C1 segment of cervical spinal cord (tissue), 14 donors: ENCODE measurements at regions not wholly inside any gene's neighbourhood (a gene's known extent, or its start where the extent isn't known, plus 50 kb on each side); places are given as distances from the start of the nearest gene placed in this dataset.

Source experiments
- DNase-seq, 14 donors: peaks; one replicate each; lab custom pipeline; 2025; lab: John Stamatoyannopoulos, UW

DNA sequence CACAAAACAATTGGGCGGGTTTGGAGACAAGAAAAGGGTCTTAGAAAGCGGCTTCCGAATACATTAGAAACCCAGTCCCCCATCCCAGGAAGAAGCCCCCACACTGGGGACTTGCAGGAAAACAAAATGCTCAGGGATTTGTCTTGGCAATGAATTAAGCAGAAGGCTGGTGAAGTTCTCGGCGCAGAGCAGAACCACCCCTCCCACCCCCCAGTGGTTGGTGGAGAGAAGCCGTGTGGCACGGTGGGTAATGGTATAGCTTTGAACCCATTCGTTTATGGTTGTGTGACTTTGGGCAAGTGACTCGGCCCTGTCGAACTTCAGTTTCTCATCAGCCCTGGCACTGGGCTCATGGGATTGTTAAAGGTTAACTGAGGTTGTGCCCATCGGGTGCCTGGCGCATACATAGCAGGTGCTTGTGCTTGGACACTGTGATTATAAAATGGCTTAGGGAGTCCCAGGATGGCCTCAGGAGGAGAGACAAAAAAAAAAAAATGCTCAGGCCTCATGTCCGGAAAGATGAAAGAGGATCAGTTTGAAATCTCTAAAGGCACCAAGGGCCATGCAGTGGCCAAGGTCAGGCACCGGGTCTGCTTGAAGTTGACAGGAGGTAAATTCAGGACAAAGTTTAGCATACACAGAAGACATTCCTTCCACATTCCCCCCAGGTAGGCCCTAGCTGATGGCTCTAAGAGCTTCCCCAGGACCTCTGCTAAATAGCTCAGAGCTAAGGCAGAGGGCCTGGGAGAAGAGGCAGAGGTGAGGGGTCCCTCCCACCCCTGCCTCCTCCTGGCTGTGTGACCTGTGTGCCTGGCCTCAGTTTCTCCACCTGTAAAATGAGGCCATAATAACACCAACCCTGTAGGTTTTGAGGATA is 120.1 kb upstream of the PTPN1 start:
- no peak for DNase-seq

GRCh38 chr20:50390685-50391443 is 119.3 kb upstream of the PTPN1 start:
- DNase-seq = no peak

DNA sequence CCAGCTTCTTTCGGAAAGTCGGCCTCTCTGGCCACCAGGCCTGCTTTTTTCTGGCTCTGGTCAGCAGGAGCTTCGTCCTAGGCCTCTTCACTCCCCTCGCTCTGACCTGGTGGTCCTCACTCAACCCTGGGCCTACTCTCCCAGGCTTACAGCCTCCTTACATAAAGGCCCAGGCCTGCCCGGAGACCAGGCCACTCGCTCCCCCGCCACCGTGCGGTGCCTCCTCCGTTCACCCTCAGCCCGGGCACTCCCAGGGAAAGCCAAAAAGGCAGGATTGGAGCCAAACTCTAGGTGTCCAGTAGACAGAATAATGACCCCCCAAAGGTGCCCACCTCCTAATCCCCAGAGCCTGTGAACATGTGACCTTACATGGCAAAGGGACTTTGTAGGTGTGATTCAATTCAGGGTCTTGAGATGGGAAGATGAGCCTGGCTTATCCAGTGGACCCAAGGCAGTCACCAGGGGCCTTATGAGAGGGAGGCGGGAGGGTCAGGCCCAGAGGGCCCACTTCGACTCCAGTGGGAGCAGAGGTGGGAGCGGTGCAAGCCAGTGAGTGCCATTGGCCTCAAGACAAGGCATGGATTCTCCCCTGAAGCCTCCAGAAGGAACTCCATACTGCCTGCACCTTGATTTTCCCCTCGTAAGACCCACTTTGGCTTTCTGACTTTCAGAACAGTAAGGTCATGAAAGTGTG is 118.6 kb upstream of the PTPN1 start:
- DNase-seq = no peak

- no peak for DNase-seq
Observed at GRCh38 chr20:50392138-50392866, 117.9 kb upstream of the PTPN1 start.

- no peak for DNase-seq
Observed at GRCh38 chr20:50393242-50393641, 116.9 kb upstream of the PTPN1 start.

DNA sequence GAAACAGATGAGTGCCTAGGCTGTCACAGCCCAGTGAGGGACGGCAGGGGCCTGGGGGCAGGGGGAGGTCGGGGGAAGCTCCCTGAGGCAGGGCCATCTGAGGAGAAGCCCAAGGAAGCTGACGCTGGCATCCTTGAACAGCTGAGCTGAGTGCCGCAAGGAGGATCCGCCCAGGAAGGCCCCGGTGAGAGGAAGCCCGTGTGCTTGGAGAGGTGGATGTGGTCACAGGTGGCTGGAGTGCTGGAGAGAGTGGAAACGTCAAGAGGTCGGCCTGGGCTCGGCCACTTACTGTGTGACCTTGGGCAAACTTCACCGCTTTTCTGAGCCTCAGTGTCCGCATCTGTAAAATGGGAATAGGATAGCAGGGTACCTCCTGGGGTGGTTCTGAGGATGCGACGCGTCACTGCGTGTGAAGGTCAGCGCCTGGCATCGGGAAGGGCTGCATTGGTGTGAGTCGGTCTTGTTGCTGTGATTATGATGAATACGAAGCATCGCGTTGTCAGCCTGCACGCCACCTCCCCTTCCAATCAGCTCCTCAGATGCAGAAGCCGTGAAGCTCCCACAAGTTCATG is 116.1 kb upstream of the PTPN1 start:
- DNase-seq = no peak

DNA sequence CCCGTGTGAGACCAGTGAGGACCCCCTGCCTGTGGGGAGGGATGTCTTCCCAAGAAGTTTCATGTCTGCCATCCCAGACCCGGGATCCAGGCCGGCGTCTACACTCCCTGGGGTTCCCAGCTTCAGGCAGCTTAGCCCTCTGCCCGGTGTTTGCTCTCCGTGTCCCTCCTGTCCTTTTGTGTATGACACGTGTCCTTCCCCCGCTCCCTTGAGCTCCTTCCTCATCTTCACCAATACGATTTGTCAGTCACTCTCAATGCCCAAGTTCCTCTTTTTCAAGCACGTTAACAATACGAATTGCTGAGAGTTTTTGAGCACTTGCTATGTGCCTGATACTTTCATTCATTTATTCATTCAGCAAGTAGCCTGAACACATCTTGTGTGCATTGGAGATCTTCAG is 115.6 kb upstream of the PTPN1 start:
- peak in 1 of 14 donors; percentile 12 for DNase-seq

GRCh38 chr20:50395251-50395729 is 114.9 kb upstream of the PTPN1 start:
- DNase-seq = peak in 7 of 14 donors; percentile 4 to 54 (median 24)

GRCh38 chr20:50395914-50396488 is 114.2 kb upstream of the PTPN1 start:
- no peak for DNase-seq

DNA sequence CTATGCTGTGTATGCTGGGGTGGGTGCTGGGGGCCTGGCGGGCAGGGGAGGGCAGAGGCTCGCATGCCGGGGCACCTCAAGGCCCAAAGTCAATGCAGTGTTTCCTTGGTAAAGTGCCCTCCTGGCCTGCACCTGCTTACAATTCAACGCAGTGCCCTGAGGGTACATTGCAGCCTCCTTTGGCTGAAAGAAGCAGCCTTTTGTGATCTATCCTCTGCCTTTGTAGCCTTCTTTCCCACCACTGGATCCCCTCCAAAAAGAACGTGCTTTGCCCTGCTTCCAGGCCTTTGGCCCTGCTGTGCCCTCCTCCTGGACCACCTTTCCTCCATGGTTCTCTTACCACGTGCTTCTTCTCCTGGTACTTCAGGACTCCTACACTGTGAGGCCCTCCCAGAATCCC is 113.6 kb upstream of the PTPN1 start:
- DNase-seq = no peak

DNA sequence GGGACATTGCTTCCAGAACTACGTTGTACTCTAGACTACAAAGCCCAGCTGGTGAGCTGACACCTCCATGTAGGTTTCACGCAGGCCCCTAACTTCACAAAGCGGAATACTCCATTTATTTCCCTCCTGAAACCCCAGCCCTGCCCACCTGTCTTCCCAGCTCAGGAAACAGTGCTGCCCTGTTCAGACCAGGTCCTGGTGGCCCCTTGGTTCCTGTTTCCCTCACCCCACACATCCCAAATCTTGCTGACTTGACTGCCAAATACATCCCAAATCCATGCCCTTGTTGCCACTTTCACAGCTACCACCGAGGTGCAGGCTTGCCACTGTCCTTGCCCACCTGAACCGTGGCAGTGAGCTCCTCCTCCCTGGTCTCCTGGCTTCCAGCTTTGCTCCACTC is 113.1 kb upstream of the PTPN1 start:
- DNase-seq = no peak

GRCh38 chr20:50398064-50398463 is 112.1 kb upstream of the PTPN1 start:
- DNase-seq = no peak

- no peak for DNase-seq
Observed at GRCh38 chr20:50398471-50398820, 111.7 kb upstream of the PTPN1 start.

DNA sequence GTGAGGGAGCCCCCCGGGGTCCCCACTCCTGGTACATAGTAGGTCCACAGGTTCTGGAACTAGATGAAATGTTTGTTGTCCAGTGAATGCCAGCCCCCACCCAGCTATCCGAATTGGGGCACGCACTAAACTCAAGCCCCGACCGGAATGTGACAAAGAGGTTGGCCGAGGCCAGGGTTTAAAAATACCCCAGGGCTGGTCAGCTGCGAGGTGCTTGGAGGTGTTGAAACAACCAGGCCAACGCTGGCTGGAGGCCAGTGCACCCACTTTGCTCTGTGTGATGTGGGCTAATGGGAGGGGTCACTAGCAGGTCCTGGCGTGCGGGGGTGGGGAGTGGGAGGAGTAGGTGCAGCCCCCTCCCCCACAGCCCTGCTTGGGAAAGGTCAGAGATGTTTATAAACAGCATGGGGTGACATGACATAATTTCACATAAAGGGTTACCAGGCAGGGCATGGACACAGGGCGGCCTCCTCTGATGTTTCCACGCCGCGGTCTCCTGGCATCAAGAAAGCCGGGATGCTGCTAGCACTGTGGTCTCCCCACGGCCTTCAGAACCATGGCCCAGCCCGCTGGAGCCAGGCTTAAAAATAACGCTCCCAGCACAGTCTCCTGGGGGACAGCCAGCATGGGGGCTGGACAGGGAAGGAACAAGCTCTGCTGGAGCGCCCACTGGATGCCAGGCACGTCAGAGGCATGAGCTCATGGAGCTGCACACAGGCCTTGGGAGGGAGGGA is 111.2 kb upstream of the PTPN1 start:
- DNase-seq = peak in 10 of 14 donors; percentile 9 to 72 (median 27)

DNA sequence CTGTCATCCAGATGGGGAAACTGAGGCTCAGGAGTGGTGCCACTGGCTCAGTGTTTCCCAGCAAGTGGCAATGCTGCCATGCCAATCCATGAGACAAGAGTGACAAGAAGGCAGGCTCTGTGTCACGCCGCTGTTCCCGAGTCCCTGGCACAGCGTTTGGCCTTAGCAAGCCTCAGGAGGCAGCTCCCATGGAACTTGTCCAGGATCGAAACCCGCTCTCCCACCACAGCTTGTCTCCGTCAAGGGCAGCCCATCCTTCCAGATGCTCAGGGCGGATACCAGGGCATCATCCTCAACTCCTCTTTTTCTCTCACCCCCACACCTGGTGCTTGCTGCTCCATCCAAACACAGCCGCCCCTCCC is 110.6 kb upstream of the PTPN1 start:
- DNase-seq = no peak

DNA sequence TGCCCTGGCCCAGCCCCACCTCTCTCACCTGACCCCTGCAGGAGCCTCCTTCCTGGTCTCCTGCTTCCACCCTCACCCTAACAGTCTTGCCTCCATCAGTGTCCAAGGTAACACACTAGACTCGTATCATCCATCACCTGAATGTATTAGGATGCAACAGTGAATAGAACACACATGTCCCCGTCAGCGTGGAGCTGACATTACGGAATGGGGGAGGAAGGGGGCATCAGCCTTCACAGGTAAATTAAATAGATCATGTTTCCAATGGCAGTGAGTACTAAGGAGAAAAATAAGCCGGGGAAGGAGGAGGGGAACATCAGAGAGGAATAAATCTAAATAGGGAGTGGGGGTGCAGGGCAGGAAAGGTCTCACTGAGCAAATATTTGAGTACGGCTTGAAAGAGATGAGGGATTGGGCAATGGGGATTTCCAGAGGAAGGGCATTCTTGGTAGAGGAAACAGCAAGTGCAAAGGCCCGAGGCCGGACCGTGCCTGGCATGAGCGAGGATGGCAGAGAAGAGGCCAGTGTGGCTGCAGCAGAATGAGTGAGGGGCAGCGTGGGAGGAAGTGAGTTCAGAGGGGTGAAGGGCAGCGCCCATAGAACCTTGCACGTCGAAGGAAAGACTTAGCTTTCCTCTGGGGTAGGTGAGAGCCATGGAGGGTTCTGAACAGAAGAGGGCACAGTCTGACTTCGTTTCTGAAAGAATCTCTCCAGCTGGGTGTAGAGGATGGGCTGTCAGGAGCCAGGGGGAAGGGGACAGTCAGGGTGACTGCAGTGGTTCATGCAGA is 110.1 kb upstream of the PTPN1 start:
- DNase-seq = peak in 1 of 14 donors; percentile 6

GRCh38 chr20:50400705-50401586 is 109.2 kb upstream of the PTPN1 start:
- DNase-seq = no peak
